Gastrocnemius medialis (tissue), 4 donors: ENCODE measurements at regions not wholly inside any gene's neighbourhood (a gene's known extent, or its start where the extent isn't known, plus 50 kb on each side); places are given as distances from the start of the nearest gene placed in this dataset.

Experiments used
- CTCF ChIP-seq, 5 experiments: fragments of 450-650 bp in 3 of 5; fragments of 200-600 bp in 2 of 5; sonication (generic) in 2 of 5; IDR thresholded peaks in 4 of 5; conservative IDR thresholded peaks in 1 of 5; 1 replicate in 4 of 5; 2 replicates in 1 of 5; pipeline ENCODE4 v1.5.1; 2016 to 2019; ENCODE audit warnings: antibody characterized with exemption in 5 of 5, mild to moderate bottlenecking in 3 of 5, moderate library complexity in 3 of 5
- POLR2A ChIP-seq, 2 donors: fragments of 450-650 bp; IDR thresholded peaks; one replicate each; pipeline ENCODE4 v1.6.1; 2017; ENCODE audit warnings: antibody characterized with exemption in 2 of 2, mild to moderate bottlenecking in 2 of 2, moderate library complexity in 2 of 2

- TF ChIP-seq POLR2A (IDR thresholded peaks at IDR 0.05) (no peak), CTCF (IDR thresholded peaks at IDR 0.05 in 4 of 5, conservative IDR thresholded peaks at IDR 0.05 in 1 of 5) (no peak)
These were observed 458.9 kb downstream of the NOVA1 start for GRCh38 chr14:26138764-26139445.
